Endothelial cell of umbilical vein (primary cell): ENCODE measurements at regions not wholly inside any gene's neighbourhood (a gene's known extent, or its start where the extent isn't known, plus 50 kb on each side); places are given as distances from the start of the nearest gene placed in this dataset.

Experiments used
- BruUV-seq: library from RNA; stranded (reverse); fragments of 400-500 nt; replicated peaks from 2 replicates; lab custom pipeline; 2021; lab: Mats Ljungman, UMichigan
- CTCF ChIA-PET: fragments of 300-600, 350-600 bp; sonication (Branson Sonifier 250); formaldehyde crosslinking; loops from one replicate; lab custom pipeline; 2021; ENCODE audit warnings: antibody characterized with exemption, inconsistent platforms; lab: Charles Lee
- POLR2A ChIA-PET: fragments of 300-600, 350-600 bp; sonication (Branson Sonifier 250); formaldehyde crosslinking; loops from one replicate; lab custom pipeline; 2021; ENCODE audit warnings: antibody characterized with exemption, inconsistent platforms; lab: Charles Lee
- DNase-seq: peaks from one replicate; pipeline ENCODE4 v3.0.0-alpha.2; 2011; ENCODE audit warnings: low read depth, low spot score
- FAIRE-seq: peaks from 2 replicates; lab custom pipeline; 2011; peaks lifted over from hg19 to GRCh38; lab: Jason Lieb, UNC
- H2AFZ ChIP-seq: 2 replicates; pipeline ENCODE4 v1.6.0; 2012; ENCODE audit warnings: low read depth, low read length, control low read depth, inconsistent platforms
- H3K27ac ChIP-seq: 2 replicates; pipeline ENCODE4 v1.5.1; 2011; ENCODE audit warnings: low read depth, mild to moderate bottlenecking, control low read depth, low read length, moderate library complexity; ENCODE audit not compliant: insufficient read depth
- H3K27me3 ChIP-seq, 2 experiments: 2 replicates each; pipeline versions ENCODE4 v1.6.0 to v1.6.1; 2011; ENCODE audit warnings: low read length in 2 of 2, mixed read lengths in 1 of 2; ENCODE audit not compliant: control insufficient read depth in 2 of 2, insufficient read depth in 2 of 2
- H3K36me3 ChIP-seq, 2 experiments: 2 replicates in 1 of 2; 3 replicates in 1 of 2; pipeline ENCODE4 v1.5.1; 2011; ENCODE audit warnings: low read length in 2 of 2, mild to moderate bottlenecking in 1 of 2, moderate library complexity in 1 of 2; ENCODE audit not compliant: control insufficient read depth in 2 of 2, insufficient read depth in 2 of 2; ENCODE audit errors: extremely low read depth in 1 of 2
- H3K4me1 ChIP-seq: 3 replicates; pipeline ENCODE4 v1.5.1; 2011; ENCODE audit warnings: mild to moderate bottlenecking, low read length; ENCODE audit not compliant: control insufficient read depth, insufficient read depth; ENCODE audit errors: extremely low read depth
- H3K4me2 ChIP-seq: 2 replicates; pipeline ENCODE4 v1.6.1; 2011; ENCODE audit warnings: low read length, control low read depth, mixed read lengths; ENCODE audit not compliant: insufficient read depth
- H3K4me3 ChIP-seq, 3 experiments: fragments of 200-600 bp in 1 of 3; sonication (generic), shearing (Covaris generic) in 1 of 3; replicated peaks in 1 of 3; 2 replicates each; pipeline ENCODE4 v1.5.1; 2011 to 2016; ENCODE audit warnings: control low read depth in 3 of 3, low read length in 3 of 3, mild to moderate bottlenecking in 2 of 3, inconsistent platforms in 1 of 3, low read depth in 1 of 3, moderate library complexity in 1 of 3; ENCODE audit not compliant: insufficient read depth in 1 of 3
- H3K79me2 ChIP-seq: 2 replicates; pipeline ENCODE4 v1.6.0; 2012; ENCODE audit warnings: low read length, inconsistent platforms; ENCODE audit not compliant: control insufficient read depth, insufficient read depth
- H3K9ac ChIP-seq: replicated peaks from 2 replicates; pipeline ENCODE3; 2011; ENCODE audit warnings: low read length, control low read depth; ENCODE audit not compliant: insufficient read depth; ENCODE audit errors: extremely low read depth
- H3K9me1 ChIP-seq: replicated peaks from 3 replicates; pipeline ENCODE4 v1.6.0; 2011; ENCODE audit warnings: mild to moderate bottlenecking, low read length; ENCODE audit not compliant: control insufficient read depth, insufficient read depth; ENCODE audit errors: extremely low read depth
- H3K9me3 ChIP-seq: replicated peaks from 2 replicates; pipeline ENCODE4 v1.5.1; 2012; ENCODE audit warnings: low read length, inconsistent platforms; ENCODE audit not compliant: control insufficient read depth, insufficient read depth
- H4K20me1 ChIP-seq: replicated peaks from 2 replicates; pipeline ENCODE3; 2011; ENCODE audit warnings: mild to moderate bottlenecking, low read length; ENCODE audit not compliant: control insufficient read depth, insufficient read depth; ENCODE audit errors: extremely low read depth
- EZH2 ChIP-seq: IDR thresholded peaks from 2 replicates; pipeline ENCODE4 v1.6.1; 2012; ENCODE audit warnings: borderline replicate concordance, low read depth, mild to moderate bottlenecking, moderate library complexity, low read length, inconsistent platforms; ENCODE audit not compliant: severe bottlenecking
- FOS ChIP-seq: IDR thresholded peaks from 2 replicates; pipeline ENCODE4 v1.6.1; 2011; ENCODE audit warnings: mild to moderate bottlenecking, low read length, moderate library complexity, borderline replicate concordance; ENCODE audit not compliant: insufficient read depth
- GATA2 ChIP-seq: IDR thresholded peaks from 2 replicates; pipeline ENCODE4 v1.7.0; 2011; ENCODE audit warnings: low read depth, mild to moderate bottlenecking, moderate library complexity, mixed read lengths, low read length; ENCODE audit not compliant: insufficient read length, insufficient read depth
- JUN ChIP-seq: IDR thresholded peaks from 2 replicates; pipeline ENCODE4 v1.6.1; 2011; ENCODE audit warnings: borderline replicate concordance, low read depth; ENCODE audit not compliant: insufficient read length, insufficient read depth
- MAX ChIP-seq: IDR thresholded peaks from 2 replicates; pipeline ENCODE4 v1.6.1; 2011; ENCODE audit not compliant: insufficient read depth, insufficient read length
- MYC ChIP-seq: IDR thresholded peaks from one replicate; pipeline ENCODE4 v1.6.1; 2011; ENCODE audit warnings: mild to moderate bottlenecking, low read depth, low read length
- POLR2A ChIP-seq: IDR thresholded peaks from 2 replicates; pipeline ENCODE4 v1.6.1; 2012; ENCODE audit warnings: low read depth, mild to moderate bottlenecking, control low read depth, low read length
- POLR2AphosphoS5 ChIP-seq: IDR thresholded peaks from 2 replicates; pipeline ENCODE4 v1.6.1; 2012; ENCODE audit warnings: low read depth, mild to moderate bottlenecking, control low read depth, low read length, moderate library complexity; ENCODE audit not compliant: insufficient read depth
- dilution Hi-C: fragments of 300-500 bp; cut with MboI; formaldehyde crosslinking; loops from one replicate; pipeline ENCODE4 v1.15.0; 2019; ENCODE audit warnings: low sequenced_read_pairs; ENCODE audit not compliant: extremely low pct_ligation_motif_present
- intact Hi-C: fragments of 100-400 bp; cut with micrococcal nuclease; formaldehyde crosslinking; loops from one replicate; pipeline ENCODE4 v1.10.0; 2022
- TF ChIP-seq, protein P1 (sequence below), 2 donors: IDR thresholded peaks; 1 replicate in 1 of 2; 2 replicates in 1 of 2; pipeline ENCODE4 v1.5.1; 2011; ENCODE audit warnings: low read length in 2 of 2, mild to moderate bottlenecking in 2 of 2, moderate library complexity in 2 of 2, control low read depth in 1 of 2, inconsistent platforms in 1 of 2, low read depth in 1 of 2; ENCODE audit not compliant: insufficient read depth in 1 of 2; ENCODE audit errors: extremely low read depth in 1 of 2

GRCh38 chr1:80250573-80251168, 1244.1 kb upstream of the ADGRL4 start:
- H3K27me3 ChIP-seq = no peaks in the 10 kb centered on the region
- no peaks in the 10 kb centered on the region for H3K4me1 ChIP-seq
- no peak overlapping the region for H2AFZ ChIP-seq
- H3K79me2 ChIP-seq = no peaks in the 10 kb centered on the region
- ChIA-PET CTCF (no interaction called here), POLR2A (no interaction called here)
- H3K27ac ChIP-seq = no peak overlapping the region
- no peak overlapping the region for H3K4me3 ChIP-seq
- H4K20me1 ChIP-seq = no peaks in the 10 kb centered on the region
- H3K9ac ChIP-seq = no peak overlapping the region
- DNase-seq (no peak), FAIRE-seq (no peak)
- TF ChIP-seq, protein P1, sequence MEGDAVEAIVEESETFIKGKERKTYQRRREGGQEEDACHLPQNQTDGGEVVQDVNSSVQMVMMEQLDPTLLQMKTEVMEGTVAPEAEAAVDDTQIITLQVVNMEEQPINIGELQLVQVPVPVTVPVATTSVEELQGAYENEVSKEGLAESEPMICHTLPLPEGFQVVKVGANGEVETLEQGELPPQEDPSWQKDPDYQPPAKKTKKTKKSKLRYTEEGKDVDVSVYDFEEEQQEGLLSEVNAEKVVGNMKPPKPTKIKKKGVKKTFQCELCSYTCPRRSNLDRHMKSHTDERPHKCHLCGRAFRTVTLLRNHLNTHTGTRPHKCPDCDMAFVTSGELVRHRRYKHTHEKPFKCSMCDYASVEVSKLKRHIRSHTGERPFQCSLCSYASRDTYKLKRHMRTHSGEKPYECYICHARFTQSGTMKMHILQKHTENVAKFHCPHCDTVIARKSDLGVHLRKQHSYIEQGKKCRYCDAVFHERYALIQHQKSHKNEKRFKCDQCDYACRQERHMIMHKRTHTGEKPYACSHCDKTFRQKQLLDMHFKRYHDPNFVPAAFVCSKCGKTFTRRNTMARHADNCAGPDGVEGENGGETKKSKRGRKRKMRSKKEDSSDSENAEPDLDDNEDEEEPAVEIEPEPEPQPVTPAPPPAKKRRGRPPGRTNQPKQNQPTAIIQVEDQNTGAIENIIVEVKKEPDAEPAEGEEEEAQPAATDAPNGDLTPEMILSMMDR (IDR thresholded peaks at IDR 0.05; ENCODE audit: extremely low read depth in 1 of 2, insufficient read depth in 1 of 2, low read depth in 1 of 2, low read length in 2 of 2) = no peak
- no peak for TF ChIP-seq MAX
- TF ChIP-seq POLR2A = no peak
- no peak for TF ChIP-seq FOS
- no peak for TF ChIP-seq EZH2
- no peak for TF ChIP-seq MYC
- no peak for TF ChIP-seq POLR2AphosphoS5
- TF ChIP-seq GATA2 = no peak
- TF ChIP-seq JUN = no peak
- no peaks in the 10 kb centered on the region for H3K9me1 ChIP-seq
- BruUV-seq = no TSS peak
- dilution Hi-C loops = no loop called here
- H3K9me3 ChIP-seq = no peaks in the 10 kb centered on the region
- intact Hi-C loops = no loop called here
- no peak overlapping the region for H3K4me2 ChIP-seq
- H3K36me3 ChIP-seq = no peaks in the 10 kb centered on the region
